Liver (tissue), 8 donors: ENCODE measurements at regions not wholly inside any gene's neighbourhood (a gene's known extent, or its start where the extent isn't known, plus 50 kb on each side); places are given as distances from the start of the nearest gene placed in this dataset.
"Not testable (repeated sequence)": the region's sequence is repeated elsewhere in the genome, so short reads cannot be mapped to it uniquely, and the experiment has no call there.

Experiments used
- DNase-seq: peaks from one replicate; pipeline ENCODE4 v3.0.0-alpha.2; 2017; ENCODE audit warnings: low spot score
- H3K27ac ChIP-seq, 2 donors: one replicate each; pipeline ENCODE4 v1.7.0; 2013; ENCODE audit warnings: inconsistent platforms in 2 of 2, low read length in 2 of 2, control low read depth in 1 of 2, low read depth in 1 of 2, mild to moderate bottlenecking in 1 of 2
- H3K27me3 ChIP-seq, 4 donors: one replicate each; pipeline versions ENCODE4 v1.6.1 to v1.7.0; 2013; ENCODE audit warnings: low read length in 3 of 4, inconsistent platforms in 1 of 4, mild to moderate bottlenecking in 1 of 4, moderate library complexity in 1 of 4; ENCODE audit not compliant: control insufficient read depth in 4 of 4, insufficient read depth in 4 of 4
- H3K36me3 ChIP-seq, 4 donors: one replicate each; pipeline versions ENCODE4 v1.6.1 to v1.7.0; 2013; ENCODE audit warnings: low read length in 3 of 4, mild to moderate bottlenecking in 3 of 4, low read depth in 1 of 4, moderate library complexity in 1 of 4; ENCODE audit not compliant: control insufficient read depth in 4 of 4, insufficient read depth in 3 of 4
- H3K4me1 ChIP-seq, 4 donors: one replicate each; pipeline versions ENCODE4 v1.6.1 to v1.7.0; 2013; ENCODE audit warnings: low read length in 3 of 4, mild to moderate bottlenecking in 3 of 4, moderate library complexity in 1 of 4; ENCODE audit not compliant: control insufficient read depth in 4 of 4, insufficient read depth in 4 of 4
- H3K4me3 ChIP-seq, 3 donors: one replicate each; pipeline versions ENCODE4 v1.6.1 to v1.7.0; 2013; ENCODE audit warnings: low read length in 3 of 3, control low read depth in 1 of 3, low read depth in 1 of 3, mild to moderate bottlenecking in 1 of 3
- H3K9ac ChIP-seq, 2 donors: one replicate each; pipeline ENCODE4 v1.7.0; 2013; ENCODE audit warnings: low read length in 2 of 2, mild to moderate bottlenecking in 2 of 2, moderate library complexity in 2 of 2, control low read depth in 1 of 2, low read depth in 1 of 2
- H3K9me3 ChIP-seq, 4 donors: one replicate each; pipeline versions ENCODE4 v1.6.1 to v1.7.0; 2013; ENCODE audit warnings: low read length in 3 of 4; ENCODE audit not compliant: control insufficient read depth in 4 of 4
- CTCF ChIP-seq: fragments of 150-350 bp; IDR thresholded peaks from 2 replicates; pipeline ENCODE4 v1.5.1; 2017; ENCODE audit warnings: improper control_type of control experiment, low read depth, low read length; ENCODE audit not compliant: missing input control
- EGR1 ChIP-seq, 2 donors: IDR thresholded peaks; 2 replicates each; pipeline ENCODE4 v1.6.1; 2016 to 2018; ENCODE audit warnings: antibody characterized with exemption in 2 of 2, low read depth in 2 of 2
- FOXA2 ChIP-seq: IDR thresholded peaks from 2 replicates; pipeline ENCODE4 v1.6.1; 2016; ENCODE audit warnings: antibody characterized with exemption
- HNF4A ChIP-seq, 2 donors: conservative IDR thresholded peaks; 2 replicates each; pipeline ENCODE4 v1.6.1; 2016; ENCODE audit warnings: antibody characterized with exemption in 2 of 2, mild to moderate bottlenecking in 2 of 2
- HNF4G ChIP-seq: IDR thresholded peaks from 2 replicates; pipeline ENCODE4 v1.6.1; 2016; ENCODE audit warnings: antibody characterized with exemption
- MAX ChIP-seq: IDR thresholded peaks from 2 replicates; pipeline ENCODE4 v1.6.1; 2016; ENCODE audit warnings: antibody characterized with exemption
- NR2F2 ChIP-seq: IDR thresholded peaks from 2 replicates; pipeline ENCODE4 v1.6.1; 2016; ENCODE audit warnings: antibody characterized with exemption
- RXRA ChIP-seq, 2 donors: IDR thresholded peaks; 2 replicates each; pipeline ENCODE4 v1.6.1; 2017 to 2018; ENCODE audit warnings: antibody characterized with exemption in 2 of 2, mild to moderate bottlenecking in 1 of 2
- SP1 ChIP-seq: IDR thresholded peaks from 2 replicates; pipeline ENCODE4 v1.6.1; 2018; ENCODE audit warnings: antibody characterized with exemption, mild to moderate bottlenecking
- TAF1 ChIP-seq: conservative IDR thresholded peaks from 2 replicates; pipeline ENCODE4 v1.6.1; 2016; ENCODE audit warnings: antibody characterized with exemption, mild to moderate bottlenecking
- YY1 ChIP-seq: IDR thresholded peaks from 2 replicates; pipeline ENCODE4 v1.6.1; 2016; ENCODE audit warnings: antibody characterized with exemption, mild to moderate bottlenecking
- WGBS: extraction: QIAGEN DNeasy Blood & Tissue Kit; methylation state at CpG from one replicate; pipeline ENCODE4 v1.1.7; 2013; 5-methylcytosine and 5-hydroxymethylcytosine counted together
- TF ChIP-seq, protein P1 (sequence below): IDR thresholded peaks from 2 replicates; pipeline ENCODE4 v1.6.1; 2016; ENCODE audit warnings: antibody characterized with exemption
- TF ChIP-seq, protein P2 (sequence below): IDR thresholded peaks from 2 replicates; pipeline ENCODE4 v1.6.1; 2016; ENCODE audit warnings: antibody characterized with exemption
- donor health status: healthy.
- donor health status: healthy.
- donor health status: healthy.
- donor health status: healthy.
- donor health status: healthy.

GRCh38 chr2:107745100-107745499 is 81.6 kb upstream of the RGPD4 start:
- no peaks in the 10 kb centered on the region for H3K9me3 ChIP-seq
- WGBS: 70% methylated on average over 3 of the region's 3 CpGs
- TF ChIP-seq, protein P1, sequence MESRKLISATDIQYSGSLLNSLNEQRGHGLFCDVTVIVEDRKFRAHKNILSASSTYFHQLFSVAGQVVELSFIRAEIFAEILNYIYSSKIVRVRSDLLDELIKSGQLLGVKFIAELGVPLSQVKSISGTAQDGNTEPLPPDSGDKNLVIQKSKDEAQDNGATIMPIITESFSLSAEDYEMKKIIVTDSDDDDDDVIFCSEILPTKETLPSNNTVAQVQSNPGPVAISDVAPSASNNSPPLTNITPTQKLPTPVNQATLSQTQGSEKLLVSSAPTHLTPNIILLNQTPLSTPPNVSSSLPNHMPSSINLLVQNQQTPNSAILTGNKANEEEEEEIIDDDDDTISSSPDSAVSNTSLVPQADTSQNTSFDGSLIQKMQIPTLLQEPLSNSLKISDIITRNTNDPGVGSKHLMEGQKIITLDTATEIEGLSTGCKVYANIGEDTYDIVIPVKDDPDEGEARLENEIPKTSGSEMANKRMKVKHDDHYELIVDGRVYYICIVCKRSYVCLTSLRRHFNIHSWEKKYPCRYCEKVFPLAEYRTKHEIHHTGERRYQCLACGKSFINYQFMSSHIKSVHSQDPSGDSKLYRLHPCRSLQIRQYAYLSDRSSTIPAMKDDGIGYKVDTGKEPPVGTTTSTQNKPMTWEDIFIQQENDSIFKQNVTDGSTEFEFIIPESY: no peak
- no peak for TF ChIP-seq HNF4A (conservative IDR thresholded peaks at IDR 0.05)
- no peak for TF ChIP-seq RXRA (IDR thresholded peaks at IDR 0.05)
- TF ChIP-seq HNF4G: no peak
- no peak for TF ChIP-seq YY1
- TF ChIP-seq CTCF: no peak
- no peak for TF ChIP-seq NR2F2
- no peak for TF ChIP-seq FOXA2
- no peak for TF ChIP-seq TAF1
- TF ChIP-seq SP1: no peak
- no peak for TF ChIP-seq EGR1 (IDR thresholded peaks at IDR 0.05; ENCODE audit: low read depth in 2 of 2)
- no peak for TF ChIP-seq MAX
- TF ChIP-seq, protein P2, sequence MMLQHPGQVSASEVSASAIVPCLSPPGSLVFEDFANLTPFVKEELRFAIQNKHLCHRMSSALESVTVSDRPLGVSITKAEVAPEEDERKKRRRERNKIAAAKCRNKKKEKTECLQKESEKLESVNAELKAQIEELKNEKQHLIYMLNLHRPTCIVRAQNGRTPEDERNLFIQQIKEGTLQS: no peak
- H3K4me3 ChIP-seq: no peak overlapping the region
- H3K27ac ChIP-seq: no peak overlapping the region
- H3K27me3 ChIP-seq: no peaks in the 10 kb centered on the region
- no peak for DNase-seq
- no peaks in the 10 kb centered on the region for H3K4me1 ChIP-seq
- H3K36me3 ChIP-seq: no peaks in the 10 kb centered on the region
- H3K9ac ChIP-seq: no peak overlapping the region

GRCh38 chr2:107746552-107747198 is 80.0 kb upstream of the RGPD4 start:
- H3K9me3 ChIP-seq, DNase-seq, H3K27me3 ChIP-seq, H3K36me3 ChIP-seq, H3K9ac ChIP-seq, H3K27ac ChIP-seq, H3K4me3 ChIP-seq, H3K4me1 ChIP-seq: not testable (repeated sequence)
- whole genome bisulfite sequencing: 84% methylated on average over 13 of the region's 13 CpGs

- not testable (repeated sequence) for H3K9me3 ChIP-seq, H3K4me3 ChIP-seq, H3K27ac ChIP-seq, H3K9ac ChIP-seq, H3K36me3 ChIP-seq, H3K27me3 ChIP-seq, DNase-seq, H3K4me1 ChIP-seq
- 94% methylated on average over 51 of the region's 51 CpGs for WGBS
Observed at GRCh38 chr2:107747199-107747963, 79.3 kb upstream of the RGPD4 start.
